ENCODE measurements at regions not wholly inside any gene's neighbourhood (a gene's known extent, or its start where the extent isn't known, plus 50 kb on each side); places are given as distances from the start of the nearest gene placed in this dataset.
"Not testable (repeated sequence)": the region's sequence is repeated elsewhere in the genome, so short reads cannot be mapped to it uniquely, and the experiment has no call there.

DNA sequence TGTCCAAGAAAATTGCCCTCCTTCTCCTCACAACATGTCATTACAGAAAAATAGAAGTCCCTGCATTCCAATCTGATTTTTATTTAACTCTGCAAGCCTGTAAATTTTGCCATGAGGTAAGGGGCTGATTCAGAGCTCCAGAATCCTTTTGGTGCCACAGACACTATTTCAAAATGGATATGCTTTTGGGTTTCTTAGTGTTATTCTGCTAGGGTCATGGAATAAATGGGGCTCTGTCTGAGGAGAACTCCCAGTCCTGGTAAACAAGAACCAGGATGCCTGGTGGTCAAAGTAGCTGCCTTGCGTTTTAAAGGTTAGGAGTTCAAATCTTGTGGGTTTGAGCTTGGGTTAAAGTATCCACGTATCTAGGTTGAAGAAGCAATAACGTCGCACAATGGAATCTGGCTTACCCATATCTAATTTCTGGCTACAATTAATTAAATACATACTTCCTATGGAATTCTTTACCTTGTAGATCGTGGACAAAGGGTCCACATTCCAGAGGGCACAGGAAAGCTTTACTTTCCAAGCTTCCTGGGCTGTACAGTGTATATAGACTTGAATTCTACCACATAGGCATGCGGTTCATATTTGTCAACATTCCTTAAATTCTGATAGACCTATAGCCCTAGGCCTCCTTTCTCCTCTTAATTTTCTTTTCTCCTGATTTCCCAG, 98.0 kb upstream of the CDC42BPA start:
- no peak for DNase-seq (ENCODE audit: low spot score)

DNA sequence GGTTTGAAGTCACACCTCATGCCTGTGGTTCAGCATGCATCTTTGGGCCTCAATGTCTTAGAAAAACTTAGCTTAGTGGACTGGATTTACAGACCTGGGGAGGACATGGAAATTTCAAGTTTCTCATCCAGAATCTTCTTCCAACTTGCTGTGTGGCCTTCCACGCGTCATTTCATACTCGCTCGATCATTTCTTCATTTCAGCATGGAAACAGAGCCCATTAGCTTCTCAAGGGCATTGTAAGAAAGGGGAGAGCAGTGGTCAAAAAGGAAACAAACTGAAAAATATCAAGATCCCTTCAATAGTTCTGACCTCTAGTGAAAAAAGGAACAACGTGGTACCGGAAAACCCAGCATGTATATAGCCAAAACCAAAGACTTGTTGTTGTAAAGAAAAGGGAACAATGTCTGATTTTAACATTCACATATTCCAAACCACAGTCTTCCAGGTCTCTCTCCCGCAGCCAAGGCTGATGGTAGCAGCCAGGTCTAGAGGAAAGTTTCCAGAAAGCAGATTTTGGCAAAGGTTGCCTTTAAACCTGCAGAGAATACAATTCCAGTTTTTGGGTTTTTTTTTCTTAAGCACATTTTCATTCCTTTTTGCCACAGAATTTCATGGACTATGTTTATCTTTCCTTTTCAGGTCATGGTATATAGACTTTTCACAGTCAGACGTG, 97.0 kb upstream of the CDC42BPA start:
- DNase-seq (ENCODE audit: low spot score), result no peak

DNA sequence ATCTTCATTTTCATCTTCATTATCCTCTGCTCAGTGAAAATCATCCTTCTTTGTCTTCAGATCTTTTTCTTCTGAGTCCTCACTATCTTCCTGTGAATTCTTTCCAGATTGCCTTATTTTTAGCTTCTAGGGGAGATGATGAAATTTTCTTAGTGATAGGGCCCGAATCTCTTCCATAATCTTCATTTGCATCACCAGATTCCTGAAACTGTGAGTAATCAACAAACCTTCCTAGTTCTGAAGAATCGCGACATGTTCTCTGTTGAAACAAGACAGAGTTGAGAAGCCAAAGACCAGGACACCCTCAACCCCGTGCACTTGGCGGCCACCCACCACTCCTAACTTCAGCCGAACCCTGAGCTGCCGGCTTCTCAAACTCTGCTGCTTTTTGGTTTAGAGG, 92.8 kb upstream of the CDC42BPA start:
- no peak for DNase-seq (ENCODE audit: low spot score)

DNA sequence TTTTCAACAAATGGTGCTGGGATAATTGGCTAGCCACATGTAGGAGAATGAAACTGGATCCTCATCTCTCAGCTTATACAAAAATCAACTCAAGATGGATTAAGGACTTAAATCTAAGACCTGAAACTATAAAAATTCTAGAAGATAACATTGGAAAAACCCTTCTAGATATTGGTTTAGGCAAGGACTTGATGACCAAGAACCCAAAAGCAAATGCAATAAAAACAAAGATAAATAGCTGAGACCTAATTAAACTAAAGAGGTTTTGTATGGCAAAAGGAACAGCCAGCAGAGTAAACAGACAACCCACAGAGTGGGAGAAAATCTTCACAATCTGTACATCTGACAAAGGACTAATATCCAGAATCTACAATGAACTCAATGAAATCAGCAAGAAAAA, 88.0 kb upstream of the CDC42BPA start:
- DNase-seq (ENCODE audit: low spot score), result not testable (repeated sequence)

DNA sequence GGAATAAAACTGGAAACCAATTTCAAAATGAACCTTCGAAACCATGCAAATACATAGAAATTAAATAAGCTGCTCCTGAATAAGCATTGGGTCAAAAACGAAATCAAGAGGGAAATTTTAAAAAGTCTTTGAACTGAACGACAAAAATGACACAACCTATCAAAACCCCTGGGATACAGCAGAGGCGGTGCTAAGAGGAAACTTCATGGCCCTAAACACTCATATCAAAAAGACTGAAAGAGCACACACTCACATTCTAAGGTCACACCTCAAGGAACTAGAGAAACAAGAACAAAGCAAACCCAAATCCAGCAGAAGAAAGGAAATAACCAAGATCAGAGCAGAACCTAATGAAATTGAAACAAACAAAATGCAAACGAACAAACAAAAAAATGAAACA, 85.2 kb upstream of the CDC42BPA start:
- DNase-seq (ENCODE audit: low spot score), result no peak

DNA sequence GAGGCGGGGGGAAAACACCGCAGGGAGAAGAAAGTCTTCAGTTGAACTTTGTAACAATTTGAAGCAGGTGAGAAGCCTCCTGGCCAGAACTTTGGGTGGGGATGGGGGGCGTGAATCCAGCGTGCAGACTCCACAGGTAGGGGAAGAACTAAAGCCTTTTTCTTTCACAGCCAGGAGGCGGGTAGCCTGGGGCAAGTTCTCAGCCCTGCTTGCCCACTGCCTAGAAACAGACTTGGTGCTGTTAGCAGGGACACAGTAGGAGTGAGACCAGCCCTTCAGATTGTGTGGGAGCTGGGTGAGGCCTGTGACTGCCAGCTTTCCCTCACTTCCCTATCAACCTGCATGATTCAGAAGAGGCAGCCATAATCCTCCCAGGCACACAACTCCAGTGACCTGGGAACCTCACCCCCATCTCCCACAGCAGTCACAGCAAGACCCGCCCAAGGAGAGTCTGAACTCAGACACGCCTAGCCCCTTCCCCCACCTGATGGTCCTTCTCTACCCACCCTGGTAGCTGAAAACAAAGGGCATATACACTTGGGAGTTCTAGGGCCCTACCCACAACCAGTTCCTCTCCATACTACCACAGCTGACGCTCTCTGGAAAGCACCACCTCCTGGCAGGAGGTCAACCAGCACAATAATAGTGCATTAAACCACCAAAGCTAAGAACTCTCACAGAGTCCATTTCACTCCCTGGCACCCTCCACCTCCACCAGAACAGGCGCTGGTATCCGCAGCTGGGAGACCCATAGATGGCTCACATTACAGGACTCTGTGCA, 83.5 kb upstream of the CDC42BPA start:
- no peak for DNase-seq (ENCODE audit: low spot score)

DNA sequence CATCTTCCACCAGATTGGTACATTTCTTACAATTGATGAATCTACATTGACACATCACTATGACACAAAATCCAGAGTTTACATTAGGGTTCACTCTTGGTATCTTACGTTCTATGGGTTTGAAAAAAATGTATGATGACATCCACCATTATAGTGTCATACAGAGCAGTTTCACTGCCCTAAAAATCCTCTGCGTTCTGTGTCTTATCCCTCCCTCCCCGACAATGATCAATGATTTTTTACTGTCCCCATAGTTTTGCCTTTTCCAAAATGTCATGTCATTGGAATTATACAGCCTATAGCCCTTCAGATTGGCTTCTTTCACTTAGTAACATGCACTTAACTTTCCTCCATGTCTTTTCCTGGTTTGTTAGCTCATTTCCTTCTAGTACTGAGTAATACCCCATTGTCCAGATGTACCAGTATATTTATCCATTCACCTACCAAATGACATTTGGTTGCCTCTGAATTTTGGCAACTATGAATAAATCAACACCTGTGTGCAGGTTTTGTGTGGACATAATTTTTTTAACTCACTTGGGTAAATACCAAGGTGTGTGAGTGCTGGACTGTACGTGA, 80.9 kb upstream of the CDC42BPA start:
- DNase-seq (ENCODE audit: low spot score), result no peak

DNA sequence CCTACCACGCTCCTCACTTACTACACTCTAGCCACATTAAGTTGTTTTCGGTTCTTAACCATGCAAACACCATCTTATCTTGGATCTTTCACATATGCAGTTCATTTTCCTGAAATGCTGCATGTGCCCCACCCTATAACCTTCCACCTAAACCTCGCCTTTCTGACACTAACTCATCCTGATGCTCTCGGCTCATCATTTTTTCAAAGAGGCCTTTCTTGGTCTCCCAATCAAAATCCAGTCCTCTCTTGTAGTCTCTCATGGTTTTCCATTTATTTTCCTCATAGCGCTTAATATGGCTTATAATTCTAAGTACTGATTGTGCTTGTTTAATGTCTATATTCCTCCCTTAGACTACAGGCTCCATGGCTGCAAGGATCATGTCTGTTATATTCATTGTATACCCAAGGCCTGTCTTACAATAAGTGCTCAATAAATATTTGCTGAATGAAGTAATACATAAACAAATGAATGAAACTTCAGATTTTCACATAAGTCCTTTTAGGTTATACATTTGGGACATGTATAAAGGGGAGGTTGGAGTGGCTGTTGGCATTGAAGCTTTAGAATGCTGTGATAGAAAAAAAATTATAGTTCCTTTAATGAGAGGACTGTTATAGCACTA, 79.2 kb upstream of the CDC42BPA start:
- no peak for DNase-seq (ENCODE audit: low spot score)

DNA sequence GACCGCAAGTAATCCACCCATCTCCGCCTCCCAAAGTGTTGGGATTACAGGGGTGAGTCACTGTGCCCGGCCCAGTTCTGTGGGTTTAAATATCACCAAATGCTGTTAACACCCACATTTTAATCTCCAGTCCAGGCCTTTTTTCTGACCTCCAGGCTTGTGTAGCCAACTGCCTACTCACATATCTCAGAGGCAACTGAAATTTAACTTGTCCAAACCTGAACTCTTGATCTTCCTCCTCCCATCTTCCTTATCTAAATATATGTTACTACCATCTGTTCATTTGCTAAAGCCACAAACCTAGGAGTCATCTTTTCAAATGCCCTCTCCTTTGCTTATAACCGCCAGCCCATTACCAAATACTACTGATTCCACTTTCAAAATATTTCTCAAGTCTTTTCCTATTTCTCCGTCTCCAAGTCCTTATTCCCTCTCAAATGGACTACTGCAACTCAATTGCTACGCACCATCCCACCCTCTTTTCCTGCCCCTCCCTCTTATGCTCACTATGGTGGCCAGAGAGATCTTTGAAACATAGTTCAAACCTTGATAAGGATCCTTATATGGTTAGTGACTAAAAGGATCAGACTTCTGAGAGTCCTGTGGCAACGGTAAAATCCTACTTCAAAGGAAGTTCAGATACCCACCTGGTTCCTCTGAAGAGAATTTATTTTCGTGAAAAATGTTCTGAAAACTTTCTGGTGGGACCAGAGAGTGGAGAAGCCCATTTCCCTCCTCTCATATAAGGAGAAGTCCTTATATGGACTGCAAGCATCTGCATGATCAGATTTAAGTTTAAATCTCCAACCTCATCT, 78.5 kb upstream of the CDC42BPA start:
- peak; percentile 64 for DNase-seq (ENCODE audit: low spot score)

DNA sequence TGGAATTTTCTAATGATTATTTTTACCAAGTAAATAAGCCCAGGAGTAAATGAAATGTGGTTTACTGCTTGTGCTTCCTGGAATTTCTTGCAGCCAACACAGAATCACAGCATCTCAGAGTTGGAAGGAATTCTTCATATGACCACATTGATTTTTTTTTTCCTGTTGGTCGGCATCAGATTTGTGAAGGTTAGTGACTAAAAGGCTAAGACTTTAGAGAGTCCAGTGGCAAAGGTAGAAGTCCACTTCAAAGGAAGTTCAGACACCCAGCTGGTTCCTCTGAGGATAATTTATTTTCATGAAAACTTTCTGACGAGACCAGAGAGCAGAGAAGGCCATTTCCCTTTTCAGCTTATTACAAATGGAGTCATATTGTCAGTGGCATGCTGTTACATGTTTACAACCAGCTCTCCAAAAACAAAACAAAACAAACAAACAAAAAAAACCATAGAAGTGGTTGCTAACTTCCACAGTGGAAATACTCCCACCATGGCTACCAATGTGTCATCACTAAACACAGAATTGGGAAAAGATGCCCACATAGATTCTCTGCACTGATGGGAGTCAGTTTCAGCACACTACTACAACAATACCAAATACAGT, 77.2 kb upstream of the CDC42BPA start:
- DNase-seq (ENCODE audit: low spot score), result peak; percentile 50

DNA sequence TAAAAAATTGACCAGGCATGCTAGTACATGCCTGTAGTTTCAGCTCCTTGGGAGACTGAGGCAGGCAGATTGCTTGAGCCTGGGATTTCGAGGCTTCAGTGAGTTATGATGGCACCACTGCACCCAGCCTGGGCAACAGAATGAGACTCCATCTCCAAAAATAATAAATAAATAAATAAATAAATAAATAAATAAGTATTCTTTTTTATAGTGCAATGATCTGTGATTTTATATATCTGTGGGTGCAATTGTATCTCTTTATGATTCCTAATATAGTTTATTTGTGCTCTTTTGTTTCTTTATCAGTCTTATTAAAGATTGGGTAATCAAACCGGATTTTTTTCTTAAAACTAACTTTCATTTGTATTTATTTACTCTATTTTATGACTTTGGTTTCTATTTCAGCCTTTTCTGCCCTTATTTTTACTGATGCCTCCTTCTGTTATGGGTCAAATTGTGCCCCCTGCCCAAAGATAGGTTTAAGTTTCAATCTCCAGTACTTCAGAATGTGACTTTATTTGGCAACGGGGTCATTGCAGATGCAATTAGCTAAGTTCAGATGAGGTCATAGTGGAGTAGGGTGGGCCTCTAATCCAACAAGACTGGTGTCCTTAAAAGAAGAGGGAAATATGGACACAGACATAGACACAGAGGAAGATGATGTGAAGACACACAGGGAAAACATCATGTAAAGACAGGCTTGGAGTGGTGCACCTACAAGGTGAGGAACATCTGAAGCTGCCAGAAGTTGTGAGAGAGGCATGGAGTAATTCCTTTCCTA, 74.9 kb upstream of the CDC42BPA start:
- no peak for DNase-seq (ENCODE audit: low spot score)

DNA sequence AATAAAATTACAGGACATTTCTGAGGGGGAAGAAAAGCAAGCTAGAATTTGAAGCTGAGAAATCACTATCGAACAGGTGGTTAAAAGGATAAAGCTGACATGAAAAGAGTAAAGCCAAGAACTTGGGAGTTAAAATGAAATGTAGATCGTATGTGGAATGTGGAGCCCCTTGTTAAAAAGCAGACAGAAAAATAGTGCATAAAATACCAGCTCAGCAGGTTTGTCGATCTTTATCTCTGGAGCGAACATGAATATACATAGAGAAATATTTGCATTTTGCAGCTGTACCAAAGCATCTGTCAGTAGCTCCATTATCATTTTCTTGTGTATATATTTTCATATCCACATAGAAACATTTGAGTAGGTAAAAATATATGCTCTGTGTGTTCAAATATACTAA, 73.6 kb upstream of the CDC42BPA start:
- no peak for DNase-seq (ENCODE audit: low spot score)

DNA sequence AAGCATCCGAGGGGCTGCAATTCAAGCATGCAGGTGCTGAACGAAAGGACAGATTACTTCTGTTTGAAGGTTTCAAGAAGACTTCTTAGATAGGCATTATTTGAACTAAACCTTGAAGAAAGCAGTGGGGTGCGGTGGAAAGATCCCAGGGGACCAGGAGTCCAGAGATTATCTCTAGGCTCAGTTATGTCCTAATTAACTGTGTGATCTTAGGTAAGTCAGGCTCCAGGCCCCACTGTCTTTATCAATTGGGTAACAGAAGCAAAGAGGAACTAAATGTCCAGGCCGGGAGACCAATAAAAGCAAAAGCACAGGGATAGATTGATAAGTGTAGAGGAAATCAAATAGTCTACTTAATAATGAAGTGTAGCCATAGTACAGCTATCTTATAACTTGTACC, 72.9 kb upstream of the CDC42BPA start:
- DNase-seq (ENCODE audit: low spot score), result no peak

DNA sequence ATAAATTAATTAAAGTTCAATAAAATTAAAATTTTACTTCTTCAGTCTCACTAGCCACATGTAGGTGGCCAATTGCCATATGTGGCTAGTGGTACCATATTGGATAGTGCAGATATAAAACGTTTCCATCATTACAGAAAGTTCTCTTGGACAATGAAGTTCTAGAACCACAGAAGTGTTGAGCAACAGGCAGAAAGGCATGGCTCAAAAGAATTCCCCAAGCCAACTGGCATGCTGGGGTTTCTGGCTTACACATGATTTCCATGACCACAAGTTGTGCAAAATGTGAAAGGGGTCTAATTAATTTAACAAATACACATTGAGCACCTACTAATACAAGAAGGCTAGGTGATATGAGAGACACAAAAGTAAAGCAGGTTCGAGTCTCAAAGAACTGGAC, 72.2 kb upstream of the CDC42BPA start:
- no peak for DNase-seq (ENCODE audit: low spot score)

DNA sequence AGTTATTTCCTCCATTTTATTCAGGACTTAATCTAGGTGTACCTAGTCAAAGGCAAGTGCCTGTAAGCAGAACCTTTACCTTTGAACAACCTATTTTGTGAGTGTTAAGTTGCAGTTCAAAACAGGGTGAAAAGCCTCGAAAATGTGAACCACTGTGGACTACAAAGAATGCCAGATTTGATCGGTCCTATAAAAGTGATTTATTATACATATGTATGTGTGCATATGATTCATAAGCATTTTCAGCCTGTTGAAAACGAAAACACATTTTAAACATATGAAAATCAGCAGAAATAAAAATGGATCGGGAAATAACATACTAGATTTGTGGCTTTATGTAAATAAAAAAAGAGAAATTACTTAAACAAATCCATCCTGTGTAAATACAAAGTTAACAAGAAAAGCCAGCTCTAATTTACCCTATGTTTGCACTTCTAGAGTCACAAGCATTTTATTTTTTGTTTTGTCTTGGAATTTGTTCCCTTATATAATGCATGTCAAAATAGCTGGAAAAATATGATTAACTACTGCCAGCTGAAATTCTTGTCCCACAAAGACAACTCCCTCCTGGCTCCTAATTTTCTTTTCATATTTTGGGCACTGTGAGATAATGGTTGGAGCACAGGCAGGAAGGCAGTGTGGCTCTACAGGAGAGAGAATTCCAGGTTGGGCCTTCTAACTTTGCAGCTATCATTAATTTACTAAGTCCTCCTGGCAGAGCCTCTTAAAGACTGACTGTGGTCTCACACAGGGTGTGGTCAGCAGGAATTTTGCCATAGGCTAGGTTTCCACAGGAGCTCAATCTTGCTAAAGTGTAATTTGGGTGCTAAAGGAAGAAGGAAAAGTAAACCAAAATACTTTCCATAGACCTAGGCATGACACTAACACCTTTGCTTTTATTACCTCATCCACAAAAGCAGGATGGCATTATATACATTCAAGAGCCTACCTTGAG, 70.2 kb upstream of the CDC42BPA start:
- peak; percentile 9 for DNase-seq (ENCODE audit: low spot score)

DNA sequence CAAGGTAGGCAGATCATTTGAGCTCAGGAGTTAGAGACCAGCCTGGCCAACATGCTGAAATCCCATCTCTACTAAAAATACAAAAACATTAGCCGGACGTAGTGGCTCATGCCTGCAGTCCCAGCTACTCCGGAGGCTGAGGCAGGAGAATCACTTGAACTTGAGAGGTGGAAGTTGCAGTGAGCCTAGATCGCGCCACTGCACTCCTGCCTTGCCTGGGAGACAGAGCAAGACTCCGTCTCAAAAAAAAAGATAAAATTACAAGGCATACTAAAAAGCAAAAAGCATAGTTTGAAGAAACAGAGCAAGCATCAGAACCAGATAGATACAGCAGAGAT, 61.2 kb upstream of the CDC42BPA start:
- DNase-seq (ENCODE audit: low spot score), result no peak

DNA sequence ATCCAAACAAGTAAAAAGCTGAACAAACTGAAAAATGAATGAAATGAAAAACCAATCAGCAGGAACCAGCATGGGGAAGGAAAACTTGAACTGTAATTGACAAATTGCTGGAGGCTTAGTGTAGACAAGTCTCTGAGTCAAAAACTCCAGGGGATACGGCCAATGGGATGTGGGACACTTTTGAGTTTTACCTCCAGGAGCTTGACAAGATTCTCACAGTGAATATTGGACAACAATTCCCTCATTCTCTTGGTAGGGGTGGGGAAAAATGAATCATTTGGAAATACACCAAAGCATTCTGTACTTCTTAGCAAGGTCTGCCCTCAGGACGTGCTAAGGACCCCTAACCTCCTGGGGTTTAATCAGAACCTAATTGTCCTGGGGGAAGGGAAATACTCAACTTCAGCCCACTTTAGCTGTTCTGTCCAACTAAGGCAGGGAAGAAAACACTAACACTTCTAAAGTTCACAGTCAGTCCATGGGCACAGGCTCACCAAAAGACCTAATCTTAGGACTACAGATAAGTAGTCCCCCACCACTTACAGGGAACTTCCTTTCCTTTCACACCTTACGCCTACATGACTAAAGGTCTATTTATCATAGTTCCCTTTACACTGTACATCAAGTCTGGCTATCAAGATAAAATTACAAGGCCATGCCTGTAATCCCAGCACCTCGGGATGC, 60.7 kb upstream of the CDC42BPA start:
- no peak for DNase-seq (ENCODE audit: low spot score)

DNA sequence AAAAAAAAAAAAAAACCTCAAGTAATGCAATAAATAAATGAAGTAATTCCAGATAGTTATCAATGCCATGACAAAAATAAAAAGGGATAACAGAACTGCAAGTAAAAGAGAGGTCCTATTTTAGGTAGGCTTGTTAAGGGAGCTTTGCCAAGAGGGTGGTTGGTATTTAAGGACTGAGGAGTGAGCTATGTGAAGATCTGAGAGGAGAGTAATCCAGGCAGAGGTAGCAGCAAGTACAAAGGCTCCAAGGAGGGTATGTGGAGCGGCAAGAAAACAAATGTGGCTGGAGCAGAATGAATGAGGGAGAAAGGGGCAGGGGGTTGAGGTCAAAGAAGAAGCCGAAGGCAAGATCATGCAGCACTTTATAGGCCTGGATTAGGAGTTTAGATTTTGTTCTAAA, 59.9 kb upstream of the CDC42BPA start:
- DNase-seq (ENCODE audit: low spot score), result no peak

DNA sequence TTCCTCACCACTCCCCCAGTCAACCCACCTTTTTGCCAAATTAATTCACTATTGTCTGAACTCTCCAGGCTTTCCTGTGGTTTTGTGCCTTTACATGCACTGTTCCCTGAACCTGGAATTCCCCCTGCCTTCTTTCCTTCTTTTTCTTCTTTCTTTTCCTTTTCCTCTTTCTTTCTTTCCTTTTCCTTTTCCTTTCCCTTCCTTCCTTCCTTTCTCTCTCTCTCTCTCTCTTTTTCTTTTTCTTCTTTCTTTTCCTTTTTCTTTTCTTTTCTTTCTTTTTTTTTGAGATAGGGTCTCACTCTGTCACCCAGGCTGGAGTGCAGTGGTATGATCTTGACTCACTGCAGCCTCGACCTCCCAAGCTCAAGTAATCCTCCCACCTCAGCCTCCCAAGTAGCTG, 56.6 kb upstream of the CDC42BPA start:
- DNase-seq (ENCODE audit: low spot score), result no peak
